Gastroesophageal sphincter (tissue), 4 donors: ENCODE measurements at regions not wholly inside any gene's neighbourhood (a gene's known extent, or its start where the extent isn't known, plus 50 kb on each side); places are given as distances from the start of the nearest gene placed in this dataset.

Experiments used
- ATAC-seq: fragments of 150-250 bp; one replicate; pipeline ENCODE4 v1.9.1; 2016; ENCODE audit warnings: mild to moderate bottlenecking, moderate library complexity
- H3K27ac ChIP-seq, 4 donors: fragments of 200-600 bp; sonication (generic) in 3 of 4; 1 replicate in 3 of 4; 2 replicates in 1 of 4; pipeline ENCODE4 v1.5.1; 2016 to 2019
- H3K27me3 ChIP-seq: fragments of 200-600 bp; sonication (generic); one replicate; pipeline ENCODE4 v1.5.1; 2019
- H3K36me3 ChIP-seq, 2 donors: fragments of 200-600 bp; sonication (generic); one replicate each; pipeline ENCODE4 v1.5.1; 2019; ENCODE audit warnings: control low read depth in 1 of 2
- H3K4me1 ChIP-seq, 3 donors: fragments of 200-600 bp; sonication (generic); 1 replicate in 2 of 3; 2 replicates in 1 of 3; pipeline ENCODE4 v1.5.1; 2016 to 2019; ENCODE audit warnings: control low read depth in 2 of 3
- H3K4me3 ChIP-seq, 2 donors: fragments of 200-600 bp; sonication (generic); one replicate each; pipeline ENCODE4 v1.5.1; 2019; ENCODE audit warnings: mild to moderate bottlenecking in 1 of 2, moderate library complexity in 1 of 2
- H3K9me3 ChIP-seq, 3 donors: fragments of 200-600 bp; sonication (generic); one replicate each; pipeline ENCODE4 v1.5.1; 2017 to 2019; ENCODE audit warnings: control low read depth in 2 of 3
- EP300 ChIP-seq: sonication (generic); formaldehyde crosslinking; IDR thresholded peaks from one replicate; pipeline ENCODE4 v1.6.1; 2017; ENCODE audit warnings: antibody characterized with exemption, mild to moderate bottlenecking
- POLR2A ChIP-seq, 2 donors: fragments of 450-650 bp; IDR thresholded peaks; one replicate each; pipeline ENCODE4 v1.6.1; 2017; ENCODE audit warnings: antibody characterized with exemption in 2 of 2, mild to moderate bottlenecking in 2 of 2, moderate library complexity in 1 of 2
- POLR2AphosphoS5 ChIP-seq: sonication (generic); formaldehyde crosslinking; IDR thresholded peaks from one replicate; pipeline ENCODE4 v1.6.1; 2017; ENCODE audit warnings: antibody characterized with exemption
- WGBS, 2 donors: methylation state at CpG; one replicate each; pipeline ENCODE4 v1.1.5; 2018; ENCODE audit warnings: low coverage in 1 of 2; 5-methylcytosine and 5-hydroxymethylcytosine counted together
- TF ChIP-seq, protein P1 (sequence below), 4 experiments: fragments of 200-600 bp in 2 of 4; fragments of 450-650 bp in 2 of 4; sonication (generic) in 1 of 4; IDR thresholded peaks; one replicate each; pipeline ENCODE4 v1.5.1; 2017 to 2019; ENCODE audit warnings: antibody characterized with exemption in 4 of 4, mild to moderate bottlenecking in 2 of 4, moderate library complexity in 2 of 4

DNA sequence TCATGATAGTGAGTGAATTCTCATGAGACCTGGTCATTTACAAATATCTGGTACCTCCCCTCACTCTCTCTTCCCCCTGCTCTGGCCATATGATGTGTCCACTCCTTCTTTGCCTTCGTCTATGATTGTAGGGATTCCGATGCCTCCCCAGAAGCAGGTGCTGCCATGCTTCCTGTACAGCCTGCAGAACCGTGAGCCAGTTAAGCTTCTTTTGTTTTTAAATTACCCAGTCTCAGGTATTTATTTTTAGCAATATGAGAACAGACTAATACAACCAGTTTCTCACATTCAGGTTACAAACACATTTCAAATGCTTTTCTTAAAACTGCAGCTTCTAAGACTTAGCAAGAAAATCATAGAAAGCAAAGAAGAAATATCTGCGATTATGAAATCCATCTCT, 321.2 kb upstream of the CDH7 start:
- no peaks in the 10 kb centered on the region for H3K4me1 ChIP-seq
- no peak for ATAC-seq
- TF ChIP-seq EP300, result no peak
- no peak for TF ChIP-seq POLR2A (IDR thresholded peaks at IDR 0.05)
- TF ChIP-seq, protein P1, sequence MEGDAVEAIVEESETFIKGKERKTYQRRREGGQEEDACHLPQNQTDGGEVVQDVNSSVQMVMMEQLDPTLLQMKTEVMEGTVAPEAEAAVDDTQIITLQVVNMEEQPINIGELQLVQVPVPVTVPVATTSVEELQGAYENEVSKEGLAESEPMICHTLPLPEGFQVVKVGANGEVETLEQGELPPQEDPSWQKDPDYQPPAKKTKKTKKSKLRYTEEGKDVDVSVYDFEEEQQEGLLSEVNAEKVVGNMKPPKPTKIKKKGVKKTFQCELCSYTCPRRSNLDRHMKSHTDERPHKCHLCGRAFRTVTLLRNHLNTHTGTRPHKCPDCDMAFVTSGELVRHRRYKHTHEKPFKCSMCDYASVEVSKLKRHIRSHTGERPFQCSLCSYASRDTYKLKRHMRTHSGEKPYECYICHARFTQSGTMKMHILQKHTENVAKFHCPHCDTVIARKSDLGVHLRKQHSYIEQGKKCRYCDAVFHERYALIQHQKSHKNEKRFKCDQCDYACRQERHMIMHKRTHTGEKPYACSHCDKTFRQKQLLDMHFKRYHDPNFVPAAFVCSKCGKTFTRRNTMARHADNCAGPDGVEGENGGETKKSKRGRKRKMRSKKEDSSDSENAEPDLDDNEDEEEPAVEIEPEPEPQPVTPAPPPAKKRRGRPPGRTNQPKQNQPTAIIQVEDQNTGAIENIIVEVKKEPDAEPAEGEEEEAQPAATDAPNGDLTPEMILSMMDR (IDR thresholded peaks at IDR 0.05), result no peak
- TF ChIP-seq POLR2AphosphoS5, result no peak
- 81 to 90% methylated on average over 3 to 4 of the region's 4 CpGs for WGBS, 2 donors
- H3K27ac ChIP-seq, result no peak overlapping the region
- H3K36me3 ChIP-seq, result no peaks in the 10 kb centered on the region
- H3K4me3 ChIP-seq, result no peak overlapping the region
- no peaks in the 10 kb centered on the region for H3K27me3 ChIP-seq
- H3K9me3 ChIP-seq, result no peaks in the 10 kb centered on the region

DNA sequence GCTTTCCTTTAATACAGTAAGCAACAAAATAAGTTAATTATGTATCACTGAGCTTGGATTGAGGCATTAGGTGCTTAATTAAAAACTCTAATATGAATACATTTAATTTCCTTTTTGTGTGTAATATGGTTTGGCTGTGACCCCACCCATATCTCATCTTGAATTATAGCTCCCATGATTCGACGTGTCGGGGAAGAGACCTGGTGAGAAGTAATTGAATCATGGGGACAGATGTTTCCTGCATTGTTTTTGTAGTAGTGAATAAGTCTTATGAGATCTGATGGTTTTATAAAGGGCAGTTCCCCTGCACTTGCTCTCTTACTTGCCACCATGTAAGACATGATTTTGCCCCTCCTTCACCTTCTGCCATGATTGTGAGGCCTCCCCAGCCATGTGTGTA, 325.4 kb upstream of the CDH7 start:
- Histone ChIP-seq H3K4me1 (no peaks in the 10 kb centered on the region), H3K36me3 (no peaks in the 10 kb centered on the region), H3K27ac (no peak overlapping the region), H3K4me3 (no peak overlapping the region), H3K27me3 (no peaks in the 10 kb centered on the region), H3K9me3 (no peaks in the 10 kb centered on the region)
- 68 to 77% methylated on average over 3 of the region's 3 CpGs for WGBS, 2 donors
- no peak for ATAC-seq
- TF ChIP-seq, protein P1 (IDR thresholded peaks at IDR 0.05), result no peak
- TF ChIP-seq POLR2A (IDR thresholded peaks at IDR 0.05) (no peak), POLR2AphosphoS5 (no peak), EP300 (no peak)

DNA sequence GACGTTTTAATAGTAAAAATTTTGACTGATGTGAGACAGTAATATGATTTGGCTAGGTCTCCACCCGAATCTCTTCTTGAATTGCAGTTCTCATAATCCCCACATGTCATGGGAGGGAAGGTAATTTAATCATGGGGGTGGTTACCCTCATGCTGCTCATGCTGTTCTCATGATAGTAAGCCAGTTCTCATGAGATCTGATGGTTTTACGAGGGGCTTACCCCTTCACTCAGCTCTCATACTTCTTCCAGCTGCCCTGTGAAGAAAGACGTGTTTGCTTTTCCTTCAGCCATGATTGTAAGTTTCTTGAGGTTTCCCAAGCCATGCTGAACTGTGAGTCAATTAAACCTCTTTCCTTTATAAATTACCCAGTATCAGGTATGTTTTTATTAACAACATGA, 327.0 kb upstream of the CDH7 start:
- TF ChIP-seq EP300 (no peak), POLR2AphosphoS5 (no peak), POLR2A (IDR thresholded peaks at IDR 0.05) (no peak)
- TF ChIP-seq, protein P1 (IDR thresholded peaks at IDR 0.05), result no peak
- Histone ChIP-seq H3K27ac (no peak overlapping the region), H3K27me3 (no peaks in the 10 kb centered on the region), H3K4me3 (no peak overlapping the region), H3K36me3 (no peaks in the 10 kb centered on the region), H3K4me1 (no peaks in the 10 kb centered on the region), H3K9me3 (no peaks in the 10 kb centered on the region)
- 36 to 47% methylated on average over 2 to 4 of the region's 4 CpGs for WGBS, 2 donors
- ATAC-seq, result no peak

DNA sequence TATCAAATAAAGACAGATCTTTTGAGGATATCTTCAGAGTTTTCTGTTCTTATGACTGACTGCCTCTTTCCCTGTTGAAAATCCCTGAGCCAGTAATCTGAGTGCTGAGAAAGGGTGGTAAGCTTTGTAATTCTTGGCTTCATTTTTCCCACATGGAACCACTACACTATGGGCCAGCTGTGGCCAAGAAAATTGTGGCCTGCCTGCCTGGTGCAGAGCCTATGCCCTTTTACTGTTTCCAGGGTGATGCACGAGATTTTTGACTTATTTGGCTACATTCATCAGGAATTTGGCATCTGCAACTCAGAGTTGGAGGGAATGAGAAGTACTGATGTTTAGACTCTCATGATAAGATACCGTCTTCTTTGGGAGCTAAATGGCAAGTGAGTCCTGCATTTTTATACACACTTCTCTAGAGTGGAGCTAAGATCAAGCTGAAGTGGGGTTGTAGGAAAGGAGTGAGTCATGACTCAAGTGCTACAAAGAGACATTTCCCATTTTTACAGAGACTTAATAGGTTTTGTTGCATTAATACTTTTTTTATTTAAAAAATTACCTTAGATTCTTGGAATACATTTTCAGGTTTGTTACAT, 328.2 kb upstream of the CDH7 start:
- no peaks in the 10 kb centered on the region for H3K9me3 ChIP-seq
- H3K27ac ChIP-seq, result no peak overlapping the region
- WGBS, 2 donors, result 22 to 56% methylated on average over 1 to 2 of the region's 2 CpGs
- no peaks in the 10 kb centered on the region for H3K36me3 ChIP-seq
- no peak for ATAC-seq
- H3K4me1 ChIP-seq, result no peaks in the 10 kb centered on the region
- no peak overlapping the region for H3K4me3 ChIP-seq
- TF ChIP-seq POLR2AphosphoS5, result no peak
- no peak for TF ChIP-seq POLR2A (IDR thresholded peaks at IDR 0.05)
- TF ChIP-seq, protein P1 (IDR thresholded peaks at IDR 0.05), result no peak
- no peak for TF ChIP-seq EP300
- no peaks in the 10 kb centered on the region for H3K27me3 ChIP-seq

DNA sequence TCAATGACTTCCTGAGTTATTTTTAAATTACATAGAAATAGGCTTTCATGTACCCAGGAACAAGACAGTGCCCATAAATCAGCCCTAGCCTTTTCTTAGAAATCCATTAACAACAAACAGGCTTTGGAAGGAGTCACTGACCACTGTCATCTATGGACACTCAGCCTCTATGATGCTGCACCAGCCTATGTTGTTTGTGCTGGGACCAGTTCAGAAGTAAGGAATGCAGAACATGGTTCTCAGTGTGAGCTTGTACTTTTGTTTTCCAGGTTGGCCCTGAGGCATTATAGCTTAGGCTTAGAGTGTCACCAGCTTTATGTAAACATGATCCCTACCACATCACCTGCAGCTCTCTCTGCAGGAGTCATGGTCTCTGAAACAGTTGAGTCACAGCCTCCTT, 335.7 kb upstream of the CDH7 start:
- Histone ChIP-seq H3K27me3 (no peaks in the 10 kb centered on the region), H3K36me3 (no peaks in the 10 kb centered on the region), H3K4me1 (no peaks in the 10 kb centered on the region), H3K9me3 (peaks cover 0 to 4% (median 0%) of the 10 kb centered on the region in 3 donors), H3K4me3 (no peak overlapping the region), H3K27ac (no peak overlapping the region)
- ATAC-seq, result no peak
- TF ChIP-seq EP300, result no peak
- no peak for TF ChIP-seq POLR2AphosphoS5
- no peak for TF ChIP-seq POLR2A (IDR thresholded peaks at IDR 0.05)
- TF ChIP-seq, protein P1 (IDR thresholded peaks at IDR 0.05), result no peak
